Mucosa of descending colon (tissue), 3 donors: ENCODE measurements at regions not wholly inside any gene's neighbourhood (a gene's known extent, or its start where the extent isn't known, plus 50 kb on each side); places are given as distances from the start of the nearest gene placed in this dataset.

Experiments used
- ATAC-seq: fragments of 200-7000 bp; cut with Tn5 transposase; one replicate; pipeline ENCODE4 v1.9.1; 2020; ENCODE audit warnings: mild to moderate bottlenecking, moderate library complexity
- DNase-seq, 3 donors: peaks; one replicate each; pipeline ENCODE4 v3.0.0-alpha.2; 2020
- H3K36me3 ChIP-seq: fragments of 200-600 bp; one replicate; pipeline ENCODE4 v1.8.0; 2021; ENCODE audit warnings: low read depth, mild to moderate bottlenecking
- H3K4me1 ChIP-seq: fragments of 200-600 bp; one replicate; pipeline ENCODE4 v1.8.0; 2021; ENCODE audit warnings: low read depth, mild to moderate bottlenecking
- H3K4me3 ChIP-seq: fragments of 200-600 bp; one replicate; pipeline ENCODE4 v1.8.0; 2021; ENCODE audit warnings: mild to moderate bottlenecking
- H3K9me3 ChIP-seq: fragments of 200-600 bp; one replicate; pipeline ENCODE4 v1.8.0; 2021; ENCODE audit warnings: mild to moderate bottlenecking
- intact Hi-C, 2 donors: fragments of 100-400 bp; cut with DNase I in 1 of 2; cut with micrococcal nuclease in 1 of 2; formaldehyde crosslinking; loops; one replicate each; pipeline versions ENCODE4 v1.11.0 to v1.11.1; 2022; cut with DNase I, micrococcal nuclease
- TF ChIP-seq, protein P1 (sequence below): fragments of 200-600 bp; IDR thresholded peaks from one replicate; pipeline ENCODE4 v1.8.0; 2022; ENCODE audit warnings: antibody characterized with exemption, mild to moderate bottlenecking
- donor health status: DM: no; HTN: no; CAD: no; lungs with moderate emphysema.
- donor health status: DM: no; HTN: no; CAD: no.
- donor health status: DM: no; HTN: yes; CAD: no.

DNA sequence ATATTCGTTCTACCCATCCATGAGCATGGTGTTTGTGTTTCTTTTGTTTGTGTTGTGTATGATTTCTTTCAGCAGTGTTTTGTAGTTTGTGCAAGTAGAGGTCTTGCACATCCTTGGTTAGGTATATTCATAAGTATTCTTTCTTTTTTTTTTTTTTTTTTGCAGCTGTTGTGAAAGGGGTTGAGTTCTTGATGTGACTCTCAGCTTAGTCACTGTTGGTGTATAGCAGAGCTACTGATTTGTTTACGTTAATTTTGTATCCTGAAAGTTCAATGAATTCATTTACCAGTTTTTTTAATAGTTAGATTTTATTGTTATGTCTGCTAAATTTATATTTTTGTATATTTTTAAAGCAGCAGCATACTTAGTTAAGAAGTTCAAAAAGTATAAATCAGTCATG lies 834.4 kb upstream of the NRXN1 start:
- ATAC-seq (no peak), DNase-seq (no peak)
- Histone ChIP-seq H3K4me1 (no peaks in the 10 kb centered on the region), H3K36me3 (no peaks in the 10 kb centered on the region), H3K4me3 (no peak overlapping the region), H3K9me3 (no peaks in the 10 kb centered on the region)
- intact Hi-C loops, result no loop called here
- TF ChIP-seq, protein P1, sequence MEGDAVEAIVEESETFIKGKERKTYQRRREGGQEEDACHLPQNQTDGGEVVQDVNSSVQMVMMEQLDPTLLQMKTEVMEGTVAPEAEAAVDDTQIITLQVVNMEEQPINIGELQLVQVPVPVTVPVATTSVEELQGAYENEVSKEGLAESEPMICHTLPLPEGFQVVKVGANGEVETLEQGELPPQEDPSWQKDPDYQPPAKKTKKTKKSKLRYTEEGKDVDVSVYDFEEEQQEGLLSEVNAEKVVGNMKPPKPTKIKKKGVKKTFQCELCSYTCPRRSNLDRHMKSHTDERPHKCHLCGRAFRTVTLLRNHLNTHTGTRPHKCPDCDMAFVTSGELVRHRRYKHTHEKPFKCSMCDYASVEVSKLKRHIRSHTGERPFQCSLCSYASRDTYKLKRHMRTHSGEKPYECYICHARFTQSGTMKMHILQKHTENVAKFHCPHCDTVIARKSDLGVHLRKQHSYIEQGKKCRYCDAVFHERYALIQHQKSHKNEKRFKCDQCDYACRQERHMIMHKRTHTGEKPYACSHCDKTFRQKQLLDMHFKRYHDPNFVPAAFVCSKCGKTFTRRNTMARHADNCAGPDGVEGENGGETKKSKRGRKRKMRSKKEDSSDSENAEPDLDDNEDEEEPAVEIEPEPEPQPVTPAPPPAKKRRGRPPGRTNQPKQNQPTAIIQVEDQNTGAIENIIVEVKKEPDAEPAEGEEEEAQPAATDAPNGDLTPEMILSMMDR, result no peak

DNA sequence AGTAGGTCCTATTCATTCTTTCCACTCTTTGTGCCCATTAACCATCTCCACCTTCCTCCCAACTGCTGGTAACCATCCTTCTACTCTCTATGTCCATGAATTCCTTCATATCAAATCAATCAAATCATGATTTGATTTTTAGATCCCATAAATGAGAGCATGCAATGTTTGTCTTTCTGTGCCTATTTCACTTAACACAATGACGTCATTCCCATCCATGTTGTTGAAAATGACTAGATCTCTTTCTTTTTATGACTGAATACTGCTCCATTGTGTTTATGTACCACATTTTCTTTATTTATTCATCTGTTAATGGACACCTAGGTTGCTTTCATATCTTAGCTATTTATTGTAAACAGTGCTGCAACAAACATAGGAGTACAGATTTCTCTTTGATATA lies 827.3 kb upstream of the NRXN1 start:
- TF ChIP-seq, protein P1, result no peak
- intact Hi-C loops, result no loop called here
- ATAC-seq, result no peak
- Histone ChIP-seq H3K36me3 (no peaks in the 10 kb centered on the region), H3K9me3 (no peaks in the 10 kb centered on the region), H3K4me1 (no peaks in the 10 kb centered on the region), H3K4me3 (no peak overlapping the region)
- no peak for DNase-seq

DNA sequence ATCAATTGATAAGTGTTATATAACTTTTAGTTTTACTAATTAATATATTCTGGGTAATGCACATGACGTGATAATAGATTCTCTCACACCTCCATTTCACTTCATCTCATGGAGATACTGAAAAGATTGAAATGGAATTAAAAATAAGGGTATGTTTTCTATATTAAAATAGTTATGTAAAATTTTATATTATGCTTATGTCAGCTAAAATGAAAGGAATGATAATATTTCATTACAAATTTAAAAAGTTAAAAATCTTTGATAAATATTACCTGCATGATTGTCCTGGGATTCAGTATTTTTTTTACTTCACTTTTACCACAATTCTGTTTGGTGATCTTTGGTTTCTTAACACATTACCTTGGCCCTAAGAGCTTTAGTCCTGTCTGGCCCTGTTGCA lies 823.8 kb upstream of the NRXN1 start:
- H3K4me1 ChIP-seq, result no peaks in the 10 kb centered on the region
- ATAC-seq (no peak), DNase-seq (no peak)
- intact Hi-C loops, result no loop called here
- TF ChIP-seq, protein P1, result no peak
- no peaks in the 10 kb centered on the region for H3K9me3 ChIP-seq
- H3K36me3 ChIP-seq, result no peaks in the 10 kb centered on the region
- no peak overlapping the region for H3K4me3 ChIP-seq

DNA sequence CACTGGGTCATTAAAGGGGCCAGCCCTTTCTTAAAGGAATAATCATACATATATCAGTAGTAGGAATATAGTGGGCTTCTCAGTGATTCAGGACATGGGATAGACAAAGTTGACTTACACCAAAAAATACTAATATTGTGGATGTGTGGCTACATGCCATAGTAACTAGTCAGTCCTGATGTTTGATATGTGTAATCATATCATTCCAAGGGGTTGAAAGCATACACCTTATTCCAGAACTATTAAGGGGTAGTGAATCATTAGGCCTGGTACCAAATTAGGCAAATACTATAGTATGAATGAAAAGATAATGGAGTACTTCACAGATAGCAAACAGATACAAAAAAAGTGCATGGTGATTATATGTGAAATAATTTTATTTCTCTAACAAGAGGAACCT lies 814.9 kb upstream of the NRXN1 start:
- intact Hi-C loops, result no loop called here

DNA sequence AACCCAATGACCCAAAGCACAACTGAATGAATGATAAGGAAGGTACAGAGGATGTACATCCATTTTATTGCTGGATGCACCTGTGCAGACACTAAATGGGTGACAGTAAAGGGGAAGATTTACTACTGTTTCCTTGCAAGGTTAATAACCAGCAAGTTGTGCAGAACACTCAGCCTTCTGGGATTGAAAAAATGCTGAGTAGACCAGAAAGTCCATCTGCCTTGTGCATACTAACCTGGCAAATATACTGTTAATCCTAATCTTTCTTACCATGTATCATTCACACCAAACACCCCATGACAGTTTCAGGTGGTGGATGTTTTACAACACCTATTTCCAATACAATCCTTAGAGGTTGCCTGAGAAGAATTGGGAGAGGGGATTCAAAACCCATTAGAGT lies 814.1 kb upstream of the NRXN1 start:
- Histone ChIP-seq H3K4me3 (no peak overlapping the region), H3K36me3 (no peaks in the 10 kb centered on the region), H3K9me3 (no peaks in the 10 kb centered on the region), H3K4me1 (no peaks in the 10 kb centered on the region)
- TF ChIP-seq, protein P1, result no peak
- DNase-seq, result no peak
- intact Hi-C loops, result no loop called here
- ATAC-seq, result no peak

More for the DNA sequence above, 814.9 kb upstream of the NRXN1 start:
- no peaks in the 10 kb centered on the region for H3K9me3 ChIP-seq
- no peak overlapping the region for H3K4me3 ChIP-seq
- ATAC-seq, result no peak
- DNase-seq, result no peak
- TF ChIP-seq, protein P1, result no peak
- no peaks in the 10 kb centered on the region for H3K36me3 ChIP-seq
- H3K4me1 ChIP-seq, result no peaks in the 10 kb centered on the region

DNA sequence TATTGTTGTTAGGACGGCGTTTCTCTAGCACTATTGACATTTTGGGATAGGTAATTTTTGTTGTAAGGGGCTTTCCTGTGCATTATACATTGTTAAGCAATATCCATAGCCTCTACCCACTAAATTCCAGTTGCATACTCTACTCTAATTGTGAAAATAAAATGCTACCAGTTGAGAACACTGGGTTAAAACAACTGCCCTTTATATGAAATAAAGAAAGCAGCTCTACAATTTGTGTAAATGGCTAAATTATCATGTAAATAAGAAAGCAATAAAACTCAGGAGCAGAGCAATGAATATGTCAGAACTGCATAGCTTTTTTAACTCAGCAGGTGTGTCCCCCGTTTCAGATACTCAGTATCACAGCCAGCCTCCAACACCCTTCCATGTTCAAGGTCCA lies 812.7 kb upstream of the NRXN1 start:
- no peak overlapping the region for H3K4me3 ChIP-seq
- intact Hi-C loops, result no loop called here
- H3K9me3 ChIP-seq, result no peaks in the 10 kb centered on the region
- no peaks in the 10 kb centered on the region for H3K4me1 ChIP-seq
- no peaks in the 10 kb centered on the region for H3K36me3 ChIP-seq
- no peak for DNase-seq
- TF ChIP-seq, protein P1, result no peak
- ATAC-seq, result no peak
